ENCODE measurements at regions not wholly inside any gene's neighbourhood (a gene's known extent, or its start where the extent isn't known, plus 50 kb on each side); places are given as distances from the start of the nearest gene placed in this dataset.
"Not testable (repeated sequence)": the region's sequence is repeated elsewhere in the genome, so short reads cannot be mapped to it uniquely, and the experiment has no call there.

- no peak for DNase-seq (ENCODE audit: low spot score)
Measured at GRCh38 chr5:163261647-163262269, 175.6 kb upstream of the CCNG1 start.

GRCh38 chr5:163266249-163266648 is 171.1 kb upstream of the CCNG1 start:
- not testable (repeated sequence) for DNase-seq (ENCODE audit: low spot score)

- no peak for DNase-seq (ENCODE audit: low spot score)
Measured at GRCh38 chr5:163269624-163270023, 167.8 kb upstream of the CCNG1 start.

- no peak for DNase-seq (ENCODE audit: low spot score)
Measured at GRCh38 chr5:163276466-163276865, 160.9 kb upstream of the CCNG1 start.

GRCh38 chr5:163280897-163281296 is 156.5 kb upstream of the CCNG1 start:
- not testable (repeated sequence) for DNase-seq (ENCODE audit: low spot score)

- DNase-seq (ENCODE audit: low spot score), result no peak
Measured at GRCh38 chr5:163281512-163281911, 155.9 kb upstream of the CCNG1 start.

GRCh38 chr5:163293836-163294235 is 143.6 kb upstream of the CCNG1 start:
- DNase-seq (ENCODE audit: low spot score), result no peak

GRCh38 chr5:163303718-163304117 is 133.7 kb upstream of the CCNG1 start:
- DNase-seq (ENCODE audit: low spot score), result no peak

- DNase-seq (ENCODE audit: low spot score), result no peak
Measured at GRCh38 chr5:163305655-163306054, 131.7 kb upstream of the CCNG1 start.

- DNase-seq (ENCODE audit: low spot score), result no peak
Measured at GRCh38 chr5:163306421-163306820, 131.0 kb upstream of the CCNG1 start.

- DNase-seq (ENCODE audit: low spot score), result no peak
Measured at GRCh38 chr5:163309914-163310313, 127.5 kb upstream of the CCNG1 start.

- DNase-seq (ENCODE audit: low spot score), result no peak
Measured at GRCh38 chr5:163310997-163311396, 126.4 kb upstream of the CCNG1 start.

GRCh38 chr5:163312598-163312997 is 124.8 kb upstream of the CCNG1 start:
- no peak for DNase-seq (ENCODE audit: low spot score)

- not testable (repeated sequence) for DNase-seq (ENCODE audit: low spot score)
Measured at GRCh38 chr5:163313049-163313448, 124.3 kb upstream of the CCNG1 start.

- not testable (repeated sequence) for DNase-seq (ENCODE audit: low spot score)
Measured at GRCh38 chr5:163316374-163316773, 121.0 kb upstream of the CCNG1 start.

- DNase-seq (ENCODE audit: low spot score), result no peak
Measured at GRCh38 chr5:163318707-163319106, 118.7 kb upstream of the CCNG1 start.

GRCh38 chr5:163321511-163321910 is 115.9 kb upstream of the CCNG1 start:
- no peak for DNase-seq (ENCODE audit: low spot score)

- no peak for DNase-seq (ENCODE audit: low spot score)
Measured at GRCh38 chr5:163330723-163331668, 106.4 kb upstream of the CCNG1 start.

- not testable (repeated sequence) for DNase-seq (ENCODE audit: low spot score)
Measured at GRCh38 chr5:163336074-163336473, 101.3 kb upstream of the CCNG1 start.

GRCh38 chr5:163339148-163339547 is 98.2 kb upstream of the CCNG1 start:
- DNase-seq (ENCODE audit: low spot score), result no peak

- not testable (repeated sequence) for DNase-seq (ENCODE audit: low spot score)
Measured at GRCh38 chr5:163340378-163340777, 97.0 kb upstream of the CCNG1 start.

GRCh38 chr5:163342306-163342705 is 95.1 kb upstream of the CCNG1 start:
- DNase-seq (ENCODE audit: low spot score), result no peak

GRCh38 chr5:163345216-163345615 is 92.2 kb upstream of the CCNG1 start:
- no peak for DNase-seq (ENCODE audit: low spot score)
